T-cell (primary cell): ENCODE measurements at regions not wholly inside any gene's neighbourhood (a gene's known extent, or its start where the extent isn't known, plus 50 kb on each side); places are given as distances from the start of the nearest gene placed in this dataset.

Source experiments
- ATAC-seq, 4 experiments: fragments of 200-7000 bp in 3 of 4; fragments of 150-1000 bp in 1 of 4; cut with Tn5 transposase; replicated peaks in 1 of 4; 1 replicate in 3 of 4; 2 replicates in 1 of 4; pipeline ENCODE4 v1.10.0; 2021; ENCODE audit warnings: moderate library complexity in 3 of 4, mild to moderate bottlenecking in 2 of 4, moderate number of reproducible peaks in 1 of 4
- CTCF ChIA-PET, 2 donors: fragments of 300-600 bp; sonication (Branson Sonifier 250); formaldehyde crosslinking; loops; one replicate each; lab custom pipeline; 2022; ENCODE audit warnings: antibody characterized with exemption in 2 of 2; lab: Charles Lee
- POLR2A ChIA-PET, 2 donors: fragments of 300-600 bp; sonication (Branson Sonifier 250); formaldehyde crosslinking; loops; one replicate each; lab custom pipeline; 2022; ENCODE audit warnings: antibody characterized with exemption in 2 of 2; lab: Charles Lee
- DNase-seq, 35 experiments: peaks; one replicate each; pipeline versions ENCODE4 v3.0.0 to v3.0.0-alpha.2; 2013 to 2023
- H3K27ac ChIP-seq: one replicate; pipeline ENCODE4 v1.5.1; 2013; ENCODE audit warnings: low read length
- H3K27me3 ChIP-seq, 2 experiments: replicated peaks in 1 of 2; 1 replicate in 1 of 2; 2 replicates in 1 of 2; pipeline versions ENCODE4 v1.6.1 to v1.7.0; 2013; ENCODE audit warnings: low read length in 1 of 2, mixed read lengths in 1 of 2; ENCODE audit not compliant: control insufficient read depth in 2 of 2, insufficient read depth in 2 of 2; ENCODE audit errors: extremely low read depth in 1 of 2
- H3K36me3 ChIP-seq, 2 donors: 1 replicate in 1 of 2; 2 replicates in 1 of 2; pipeline versions ENCODE4 v1.6.1 to v1.7.0; 2013; ENCODE audit warnings: low read length in 1 of 2; ENCODE audit not compliant: control insufficient read depth in 2 of 2, insufficient read depth in 1 of 2; ENCODE audit errors: extremely low read depth in 1 of 2
- H3K4me1 ChIP-seq, 2 experiments: 1 replicate in 1 of 2; 2 replicates in 1 of 2; pipeline versions ENCODE4 v1.6.1 to v1.7.0; 2013; ENCODE audit warnings: low read length in 2 of 2, mixed read lengths in 1 of 2; ENCODE audit not compliant: insufficient read depth in 2 of 2, control insufficient read depth in 1 of 2; ENCODE audit errors: extremely low read depth in 1 of 2
- H3K4me3 ChIP-seq, 2 donors: 1 replicate in 1 of 2; 2 replicates in 1 of 2; pipeline versions ENCODE4 v1.5.1 to v1.7.0; 2013; ENCODE audit warnings: mild to moderate bottlenecking in 2 of 2, low read length in 1 of 2, moderate library complexity in 1 of 2; ENCODE audit not compliant: control insufficient read depth in 1 of 2; ENCODE audit errors: extremely low read depth in 1 of 2
- H3K9me3 ChIP-seq: 2 replicates; pipeline ENCODE4 v1.7.0; 2013
- H3K27ac Mint-ChIP-seq, 2 donors: one replicate each; pipeline ENCODE4 v1.8.0; 2020 to 2021; ENCODE audit warnings: mild to moderate bottlenecking in 2 of 2, mixed read lengths in 2 of 2
- H3K27me3 Mint-ChIP-seq, 2 donors: one replicate each; pipeline ENCODE4 v1.8.0; 2021 to 2022; ENCODE audit warnings: mixed read lengths in 2 of 2
- H3K36me3 Mint-ChIP-seq: one replicate; pipeline ENCODE4 v1.8.0; 2021; ENCODE audit warnings: mixed read lengths
- H3K4me1 Mint-ChIP-seq, 3 donors: one replicate each; pipeline ENCODE4 v1.8.0; 2020 to 2022; ENCODE audit warnings: mixed read lengths in 3 of 3, mild to moderate bottlenecking in 1 of 3
- H3K4me3 Mint-ChIP-seq, 3 donors: one replicate each; pipeline ENCODE4 v1.8.0; 2020 to 2022; ENCODE audit warnings: mild to moderate bottlenecking in 3 of 3, mixed read lengths in 3 of 3, moderate library complexity in 3 of 3
- H3K9me3 Mint-ChIP-seq, 3 donors: one replicate each; pipeline ENCODE4 v1.8.0; 2020 to 2022; ENCODE audit warnings: mixed read lengths in 3 of 3
- WGBS: methylation state at CpG from one replicate; pipeline ENCODE4 v1.1.5; 2013; ENCODE audit warnings: missing lambda C conversion rate; ENCODE audit not compliant: insufficient coverage; 5-methylcytosine and 5-hydroxymethylcytosine counted together

GRCh38 chr20:16179371-16179770 lies 393.9 kb downstream of the KIF16B start:
- Histone ChIP-seq H3K27me3 (no peaks in the 10 kb centered on the region), H3K9me3 (no peaks in the 10 kb centered on the region), H3K4me1 (no peaks in the 10 kb centered on the region), H3K4me3 (no peak overlapping the region), H3K27ac (no peak overlapping the region), H3K36me3 (no peaks in the 10 kb centered on the region)
- H3K27ac Mint-ChIP-seq, result no peak overlapping the region
- no peak for ATAC-seq
- no peaks in the 10 kb centered on the region for H3K4me1 Mint-ChIP-seq
- H3K36me3 Mint-ChIP-seq, result no peaks in the 10 kb centered on the region
- peaks cover 6 to 19% (median 6%) of the 10 kb centered on the region in 3 donors for H3K9me3 Mint-ChIP-seq
- H3K27me3 Mint-ChIP-seq, result no peaks in the 10 kb centered on the region
- no CpG with 5 or more reads among the region's 1 CpG for WGBS
- no peak for DNase-seq
- ChIA-PET CTCF (no interaction called here), POLR2A (no interaction called here)
- H3K4me3 Mint-ChIP-seq, result no peak overlapping the region

GRCh38 chr20:16178546-16179135 lies 394.6 kb downstream of the KIF16B start:
- H3K4me1 ChIP-seq, result no peaks in the 10 kb centered on the region
- H3K36me3 ChIP-seq, result no peaks in the 10 kb centered on the region
- H3K9me3 ChIP-seq, result no peaks in the 10 kb centered on the region
- CTCF ChIA-PET, result no interaction called here
- no peaks in the 10 kb centered on the region for H3K27me3 Mint-ChIP-seq
- no peak overlapping the region for H3K27ac Mint-ChIP-seq
- H3K4me1 Mint-ChIP-seq, result no peaks in the 10 kb centered on the region
- WGBS, result no CpG with 5 or more reads among the region's 5 CpGs
- POLR2A ChIA-PET, result no interaction called here
- ATAC-seq, result no peak
- H3K27ac ChIP-seq, result no peak overlapping the region
- H3K27me3 ChIP-seq, result no peaks in the 10 kb centered on the region
- no peak overlapping the region for H3K4me3 ChIP-seq
- no peak overlapping the region for H3K4me3 Mint-ChIP-seq
- DNase-seq, result no peak
- H3K9me3 Mint-ChIP-seq, result peaks cover 6 to 19% (median 6%) of the 10 kb centered on the region in 3 donors
- H3K36me3 Mint-ChIP-seq, result no peaks in the 10 kb centered on the region

- Mint-ChIP-seq H3K27me3 (no peaks in the 10 kb centered on the region), H3K36me3 (no peaks in the 10 kb centered on the region), H3K4me1 (no peaks in the 10 kb centered on the region), H3K27ac (no peak overlapping the region), H3K4me3 (no peak overlapping the region), H3K9me3 (peaks cover 4 to 12% (median 7%) of the 10 kb centered on the region in 3 donors)
- no peaks in the 10 kb centered on the region for H3K36me3 ChIP-seq
- H3K27me3 ChIP-seq, result peaks cover 0 to 2% of the 10 kb centered on the region in 2 experiments
- H3K4me1 ChIP-seq, result no peaks in the 10 kb centered on the region
- H3K27ac ChIP-seq, result no peak overlapping the region
- CTCF ChIA-PET, result no interaction called here
- ATAC-seq (no peak), DNase-seq (no peak)
- POLR2A ChIA-PET, result no interaction called here
- H3K4me3 ChIP-seq, result no peak overlapping the region
- H3K9me3 ChIP-seq, result no peaks in the 10 kb centered on the region
- WGBS, result no CpG with 5 or more reads among the region's 7 CpGs
Observed at GRCh38 chr20:16175322-16175961, 397.8 kb downstream of the KIF16B start.

- CTCF ChIA-PET, result no interaction called here
- no peak overlapping the region for H3K27ac Mint-ChIP-seq
Observed at GRCh38 chr20:16174311-16174710, 398.9 kb downstream of the KIF16B start.

GRCh38 chr20:16173044-16173443 lies 400.2 kb downstream of the KIF16B start:
- no peak for DNase-seq
- CTCF ChIA-PET, result no interaction called here
- H3K4me1 ChIP-seq, result no peaks in the 10 kb centered on the region

More at GRCh38 chr20:16174311-16174710, 398.9 kb downstream of the KIF16B start:
- WGBS, result no CpG with 5 or more reads among the region's 2 CpGs
- Histone ChIP-seq H3K4me3 (no peak overlapping the region), H3K27me3 (peaks cover 0 to 3% of the 10 kb centered on the region in 2 experiments), H3K36me3 (no peaks in the 10 kb centered on the region), H3K4me1 (no peaks in the 10 kb centered on the region), H3K27ac (no peak overlapping the region), H3K9me3 (no peaks in the 10 kb centered on the region)
- H3K4me1 Mint-ChIP-seq, result no peaks in the 10 kb centered on the region
- H3K9me3 Mint-ChIP-seq, result peaks cover 0 to 9% (median 4%) of the 10 kb centered on the region in 3 donors
- H3K36me3 Mint-ChIP-seq, result no peaks in the 10 kb centered on the region
- DNase-seq, result no peak
- H3K4me3 Mint-ChIP-seq, result no peak overlapping the region
- ATAC-seq, result no peak
- POLR2A ChIA-PET, result no interaction called here
- no peaks in the 10 kb centered on the region for H3K27me3 Mint-ChIP-seq

GRCh38 chr20:16171180-16171579 lies 402.1 kb downstream of the KIF16B start:
- Mint-ChIP-seq H3K36me3 (no peaks in the 10 kb centered on the region), H3K27me3 (no peaks in the 10 kb centered on the region), H3K4me3 (no peak overlapping the region), H3K9me3 (peaks cover 0 to 4% (median under 1%) of the 10 kb centered on the region in 3 donors), H3K27ac (no peak overlapping the region), H3K4me1 (no peaks in the 10 kb centered on the region)
- H3K36me3 ChIP-seq, result no peaks in the 10 kb centered on the region
- H3K27me3 ChIP-seq, result peaks cover 0 to 3% of the 10 kb centered on the region in 2 experiments
- DNase-seq (no peak), ATAC-seq (no peak)
- H3K4me1 ChIP-seq, result no peaks in the 10 kb centered on the region
- H3K4me3 ChIP-seq, result no peak overlapping the region
- CTCF ChIA-PET, result no interaction called here
- no peak overlapping the region for H3K27ac ChIP-seq
- POLR2A ChIA-PET, result no interaction called here
- H3K9me3 ChIP-seq, result no peaks in the 10 kb centered on the region

More at GRCh38 chr20:16173044-16173443, 400.2 kb downstream of the KIF16B start:
- peaks cover 0 to 3% of the 10 kb centered on the region in 2 experiments for H3K27me3 ChIP-seq
- no peak overlapping the region for H3K4me3 ChIP-seq
- no peaks in the 10 kb centered on the region for H3K9me3 ChIP-seq
- H3K27ac Mint-ChIP-seq, result no peak overlapping the region
- POLR2A ChIA-PET, result no interaction called here
- ATAC-seq, result no peak
- WGBS, result 55% methylated on average over 2 of the region's 4 CpGs
- no peak overlapping the region for H3K27ac ChIP-seq
- H3K4me1 Mint-ChIP-seq, result no peaks in the 10 kb centered on the region
- H3K4me3 Mint-ChIP-seq, result no peak overlapping the region
- H3K27me3 Mint-ChIP-seq, result no peaks in the 10 kb centered on the region
- no peaks in the 10 kb centered on the region for H3K36me3 Mint-ChIP-seq
- no peaks in the 10 kb centered on the region for H3K36me3 ChIP-seq
- peaks cover 0 to 8% (median 4%) of the 10 kb centered on the region in 3 donors for H3K9me3 Mint-ChIP-seq
